ENCODE measurements at regions not wholly inside any gene's neighbourhood (a gene's known extent, or its start where the extent isn't known, plus 50 kb on each side); places are given as distances from the start of the nearest gene placed in this dataset.

- Histone ChIP-seq H3K36me3 (replicated peaks in 1 of 2; ENCODE audit: control extremely low read depth in 1 of 2, control insufficient read depth in 1 of 2, extremely low read depth in 1 of 2, insufficient read depth in 2 of 2, low read length in 1 of 2) (no peaks in the 10 kb centered on the region), H4K20me1 (ENCODE audit: control insufficient read depth, insufficient read depth, low read length, poor library complexity, severe bottlenecking) (no peaks in the 10 kb centered on the region), H3K9ac (ENCODE audit: low read length) (no peak overlapping the region), H3K27ac (ENCODE audit: low read length in 2 of 2) (no peak overlapping the region), H3K79me2 (ENCODE audit: control insufficient read depth, insufficient read depth, low read length) (no peaks in the 10 kb centered on the region), H3K27me3 (replicated peaks in 1 of 4; ENCODE audit: control extremely low read depth in 1 of 4, control insufficient read depth in 3 of 4, insufficient read depth in 4 of 4, low read length in 3 of 4) (peaks cover 0 to 31% (median 26%) of the 10 kb centered on the region in 4 experiments), H3K9me3 (ENCODE audit: control extremely low read depth in 1 of 3, control insufficient read depth in 2 of 3, insufficient read depth in 1 of 3, low read length in 2 of 3) (no peaks in the 10 kb centered on the region), H3K4me3 (ENCODE audit: control extremely low read depth in 1 of 5, extremely low read depth in 1 of 5, insufficient read depth in 1 of 5, low read depth in 2 of 5, low read length in 4 of 5) (no peak overlapping the region), H3K4me2 (replicated peaks; ENCODE audit: low read depth, low read length, poor library complexity, severe bottlenecking) (no peak overlapping the region), H3K4me1 (ENCODE audit: control insufficient read depth in 2 of 2, insufficient read depth in 2 of 2, low read length in 2 of 2) (peaks cover 8% of the 10 kb centered on the region in 2 donors), H2AFZ (ENCODE audit: insufficient read depth, low read depth, low read length, poor library complexity, severe bottlenecking) (no peak overlapping the region)
- intact Hi-C loops (cut with micrococcal nuclease): no loop called here
- Mint-ChIP-seq H3K9me3 (ENCODE audit: insufficient read depth) (no peaks in the 10 kb centered on the region), H3K4me3 (no peak overlapping the region), H3K4me1 (peaks cover 8% of the 10 kb centered on the region), H3K27me3 (peaks cover 53% of the 10 kb centered on the region), H3K27ac (no peak overlapping the region)
- no peak for TF ChIP-seq CTCF (IDR thresholded peaks at IDR 0.05)
- no peak for TF ChIP-seq EZH2 (IDR thresholded peaks at IDR 0.05; ENCODE audit: borderline replicate concordance, insufficient read depth, low read depth, low read length, poor library complexity, severe bottlenecking)
- ATAC-seq (ENCODE audit: low read depth) (no peak), DNase-seq (no peak)
- ChIA-PET POLR2A (no interaction called here), CTCF (interaction anchor here (0.5 to 2.3 kb wide), 3 partner anchors 7 to 606 kb away, joined by 3 to 8 read pairs (median 4); no protein-coding TSS in a partner anchor)
- no CpG with 5 or more reads among the region's 3 CpGs for WGBS (ENCODE audit: insufficient coverage)
Observed at GRCh38 chr7:25900245-25900644, 251.8 kb upstream of the NFE2L3 start.

- no peak overlapping the region for H3K27ac ChIP-seq (ENCODE audit: low read length in 2 of 2)
- H4K20me1 ChIP-seq (ENCODE audit: control insufficient read depth, insufficient read depth, low read length, poor library complexity, severe bottlenecking): no peaks in the 10 kb centered on the region
- H3K9ac ChIP-seq (ENCODE audit: low read length): no peak overlapping the region
- no peak overlapping the region for H3K4me2 ChIP-seq (replicated peaks; ENCODE audit: low read depth, low read length, poor library complexity, severe bottlenecking)
- H3K4me3 ChIP-seq (ENCODE audit: control extremely low read depth in 1 of 5, extremely low read depth in 1 of 5, insufficient read depth in 1 of 5, low read depth in 2 of 5, low read length in 4 of 5): no peak overlapping the region
- H3K4me1 Mint-ChIP-seq: peaks cover 2% of the 10 kb centered on the region
- peaks cover 0 to 31% (median 24%) of the 10 kb centered on the region in 4 experiments for H3K27me3 ChIP-seq (replicated peaks in 1 of 4; ENCODE audit: control extremely low read depth in 1 of 4, control insufficient read depth in 3 of 4, insufficient read depth in 4 of 4, low read length in 3 of 4)
- no peak overlapping the region for H2AFZ ChIP-seq (ENCODE audit: insufficient read depth, low read depth, low read length, poor library complexity, severe bottlenecking)
- ATAC-seq (ENCODE audit: low read depth): no peak
- no peak for TF ChIP-seq EZH2 (IDR thresholded peaks at IDR 0.05; ENCODE audit: borderline replicate concordance, insufficient read depth, low read depth, low read length, poor library complexity, severe bottlenecking)
- no peak for TF ChIP-seq CTCF (IDR thresholded peaks at IDR 0.05)
- peaks cover 58% of the 10 kb centered on the region for H3K27me3 Mint-ChIP-seq
- no peaks in the 10 kb centered on the region for H3K9me3 Mint-ChIP-seq (ENCODE audit: insufficient read depth)
- H3K27ac Mint-ChIP-seq: no peak overlapping the region
- H3K79me2 ChIP-seq (ENCODE audit: control insufficient read depth, insufficient read depth, low read length): no peaks in the 10 kb centered on the region
- peaks cover 2% of the 10 kb centered on the region in 2 donors for H3K4me1 ChIP-seq (ENCODE audit: control insufficient read depth in 2 of 2, insufficient read depth in 2 of 2, low read length in 2 of 2)
- intact Hi-C loops (cut with micrococcal nuclease): no loop called here
- 93% methylated on average over 2 of the region's 3 CpGs for WGBS (ENCODE audit: insufficient coverage)
- POLR2A ChIA-PET: no interaction called here
- no peaks in the 10 kb centered on the region for H3K36me3 ChIP-seq (replicated peaks in 1 of 2; ENCODE audit: control extremely low read depth in 1 of 2, control insufficient read depth in 1 of 2, extremely low read depth in 1 of 2, insufficient read depth in 2 of 2, low read length in 1 of 2)
- H3K9me3 ChIP-seq (ENCODE audit: control extremely low read depth in 1 of 3, control insufficient read depth in 2 of 3, insufficient read depth in 1 of 3, low read length in 2 of 3): no peaks in the 10 kb centered on the region
- CTCF ChIA-PET: interaction anchor here (1.2 to 2.3 kb wide), 3 partner anchors 8 to 767 kb away, joined by 3 to 8 read pairs (median 4); no protein-coding TSS in a partner anchor
- no peak overlapping the region for H3K4me3 Mint-ChIP-seq
- no peak for DNase-seq
Observed at GRCh38 chr7:25900877-25901276, 251.1 kb upstream of the NFE2L3 start.
